Aorta (tissue), 5 donors: ENCODE measurements at regions not wholly inside any gene's neighbourhood (a gene's known extent, or its start where the extent isn't known, plus 50 kb on each side); places are given as distances from the start of the nearest gene placed in this dataset.

Experiments
- ATAC-seq: fragments of 200-7000 bp; cut with Tn5 transposase; one replicate; pipeline ENCODE4 v1.9.1; 2022; ENCODE audit warnings: moderate library complexity; ENCODE audit not compliant: low FRiP score
- DNase-seq, 2 donors: peaks; one replicate each; pipeline ENCODE4 v3.0.0-alpha.2; 2020
- H3K27ac ChIP-seq, 2 donors: one replicate each; pipeline ENCODE4 v1.5.1; 2013; ENCODE audit warnings: low read length in 2 of 2, mild to moderate bottlenecking in 2 of 2, moderate library complexity in 2 of 2, control low read depth in 1 of 2, inconsistent platforms in 1 of 2, low read depth in 1 of 2
- H3K27me3 ChIP-seq, 2 donors: one replicate each; pipeline ENCODE4 v1.6.1; 2013; ENCODE audit warnings: control low read depth in 1 of 2, low read length in 1 of 2, mild to moderate bottlenecking in 1 of 2, moderate library complexity in 1 of 2; ENCODE audit not compliant: insufficient read depth in 2 of 2, control insufficient read depth in 1 of 2
- H3K36me3 ChIP-seq, 2 donors: one replicate each; pipeline ENCODE4 v1.6.1; 2013; ENCODE audit warnings: control low read depth in 1 of 2, low read length in 1 of 2, mild to moderate bottlenecking in 1 of 2; ENCODE audit not compliant: insufficient read depth in 2 of 2, control insufficient read depth in 1 of 2
- H3K4me1 ChIP-seq, 2 donors: one replicate each; pipeline ENCODE4 v1.6.1; 2013; ENCODE audit warnings: low read length in 2 of 2, control low read depth in 1 of 2, mild to moderate bottlenecking in 1 of 2, moderate library complexity in 1 of 2; ENCODE audit not compliant: insufficient read depth in 2 of 2, control insufficient read depth in 1 of 2
- H3K4me3 ChIP-seq, 2 donors: one replicate each; pipeline ENCODE4 v1.5.1; 2013; ENCODE audit warnings: low read length in 2 of 2, control low read depth in 1 of 2, mild to moderate bottlenecking in 1 of 2
- H3K9me3 ChIP-seq: one replicate; pipeline ENCODE4 v1.6.1; 2013; ENCODE audit warnings: mild to moderate bottlenecking, low read length; ENCODE audit not compliant: control insufficient read depth
- WGBS, 2 donors: extraction: QIAGEN DNeasy Blood & Tissue Kit; methylation state at CpG; one replicate each; pipeline ENCODE4 v1.1.7; 2013; 5-methylcytosine and 5-hydroxymethylcytosine counted together
- intact Hi-C, 2 donors: fragments of 100-400 bp; cut with DNase I; formaldehyde crosslinking; loops; one replicate each; pipeline versions ENCODE4 v1.14.2 to v1.15.0; 2022
- donor health status: healthy with polysubstance abuse.
- donor health status: Bipolar disorder and iron deficiency.
- donor health status: DM: no; HTN: no; CAD: no.
- donor health status: DM: no; HTN: no; CAD: no.
- donor health status: DM: yes; HTN: yes; CAD: no.

- Histone ChIP-seq H3K4me1 (no peaks in the 10 kb centered on the region), H3K4me3 (no peak overlapping the region), H3K36me3 (no peaks in the 10 kb centered on the region), H3K27me3 (no peaks in the 10 kb centered on the region), H3K9me3 (no peaks in the 10 kb centered on the region), H3K27ac (no peak overlapping the region)
- DNase-seq (no peak), ATAC-seq (no peak)
- intact Hi-C loops: no loop called here
- 86% methylated on average over 8 of the region's 8 CpGs for WGBS, 2 donors
These were observed 863.4 kb upstream of the SOX11 start for GRCh38 chr2:4828682-4829374.

GRCh38 chr2:4831751-4832150 is 860.4 kb upstream of the SOX11 start:
- Histone ChIP-seq H3K36me3 (no peaks in the 10 kb centered on the region), H3K9me3 (no peaks in the 10 kb centered on the region), H3K4me1 (no peaks in the 10 kb centered on the region), H3K4me3 (no peak overlapping the region), H3K27me3 (no peaks in the 10 kb centered on the region), H3K27ac (no peak overlapping the region)
- ATAC-seq (no peak), DNase-seq (no peak)
- intact Hi-C loops: no loop called here

GRCh38 chr2:4832642-4833041 is 859.5 kb upstream of the SOX11 start:
- DNase-seq: no peak
- intact Hi-C loops: no loop called here
- ATAC-seq: no peak
- no peaks in the 10 kb centered on the region for H3K9me3 ChIP-seq
- no peak overlapping the region for H3K27ac ChIP-seq
- H3K4me3 ChIP-seq: no peak overlapping the region
- no peaks in the 10 kb centered on the region for H3K4me1 ChIP-seq
- 91 to 92% methylated on average over 5 of the region's 5 CpGs for WGBS, 2 donors
- no peaks in the 10 kb centered on the region for H3K36me3 ChIP-seq
- no peaks in the 10 kb centered on the region for H3K27me3 ChIP-seq

DNA sequence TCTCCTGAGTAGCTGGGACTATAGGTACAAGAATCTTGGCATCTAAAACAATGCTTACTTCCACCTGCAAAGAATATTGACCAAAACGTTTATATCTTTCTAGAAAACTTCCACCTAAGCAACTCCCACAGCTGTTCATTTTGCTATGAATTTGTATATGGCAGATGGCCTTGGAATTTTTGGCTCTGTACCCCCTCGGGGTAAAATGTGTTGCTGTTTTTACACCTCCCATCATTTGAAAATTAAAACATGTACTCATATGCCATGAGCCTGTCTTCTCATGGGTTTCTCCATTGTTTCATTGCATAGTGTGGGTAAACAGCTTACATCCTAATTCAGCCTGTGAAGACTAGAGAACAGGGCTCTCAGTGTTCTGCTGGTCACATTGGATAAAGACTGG is 853.6 kb upstream of the SOX11 start:
- WGBS, 2 donors: 66 to 75% methylated on average over 2 of the region's 2 CpGs
- DNase-seq (no peak), ATAC-seq (no peak)
- H3K4me3 ChIP-seq: no peak overlapping the region
- H3K4me1 ChIP-seq: no peaks in the 10 kb centered on the region
- no peaks in the 10 kb centered on the region for H3K27me3 ChIP-seq
- intact Hi-C loops: no loop called here
- no peak overlapping the region for H3K27ac ChIP-seq
- H3K9me3 ChIP-seq: no peaks in the 10 kb centered on the region
- H3K36me3 ChIP-seq: no peaks in the 10 kb centered on the region

DNA sequence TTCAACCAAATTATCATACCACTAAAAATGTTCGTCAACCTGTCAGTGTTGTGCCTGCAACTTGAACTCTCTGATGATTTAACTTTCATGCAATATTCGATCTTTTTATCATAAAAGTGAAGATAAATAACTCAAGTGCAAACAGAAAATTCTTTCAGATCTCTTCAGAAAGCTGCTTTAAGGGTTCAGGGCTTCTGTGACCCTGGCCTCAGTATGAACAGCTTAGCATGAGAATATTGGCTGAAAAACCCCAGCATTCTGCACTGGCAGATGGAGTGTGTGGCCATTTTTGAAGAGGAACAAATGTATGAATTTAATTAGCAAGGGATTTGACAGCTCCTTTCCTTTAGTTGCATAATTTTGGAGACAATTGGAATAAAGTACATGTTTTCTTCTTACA is 851.4 kb upstream of the SOX11 start:
- Histone ChIP-seq H3K36me3 (no peaks in the 10 kb centered on the region), H3K9me3 (no peaks in the 10 kb centered on the region), H3K27me3 (no peaks in the 10 kb centered on the region), H3K27ac (no peak overlapping the region), H3K4me3 (no peak overlapping the region), H3K4me1 (no peaks in the 10 kb centered on the region)
- ATAC-seq: no peak
- DNase-seq: no peak
- WGBS, 2 donors: 70 to 71% methylated on average over 2 of the region's 2 CpGs
- intact Hi-C loops: no loop called here

DNA sequence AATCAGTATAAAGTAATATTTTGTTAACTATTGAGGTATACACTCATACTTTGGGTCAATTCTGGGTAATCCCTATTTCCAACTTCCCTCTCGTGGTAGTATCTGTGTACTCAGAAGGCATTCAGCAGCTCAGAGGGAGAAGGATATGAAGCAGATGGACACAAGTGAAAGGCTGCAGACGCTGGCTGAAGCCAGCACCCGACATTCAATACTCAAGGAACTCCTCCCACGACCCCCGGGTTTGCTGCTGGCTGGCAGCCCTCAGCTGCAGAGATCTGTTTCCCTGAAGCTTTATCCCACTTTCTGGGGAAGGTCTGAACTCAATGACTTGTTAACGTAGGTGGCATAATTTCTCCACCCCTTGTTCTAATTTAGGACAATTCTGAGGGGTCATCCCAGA is 847.3 kb upstream of the SOX11 start:
- Histone ChIP-seq H3K9me3 (no peaks in the 10 kb centered on the region), H3K27ac (no peak overlapping the region), H3K4me1 (no peaks in the 10 kb centered on the region), H3K27me3 (no peaks in the 10 kb centered on the region), H3K4me3 (no peak overlapping the region), H3K36me3 (no peaks in the 10 kb centered on the region)
- intact Hi-C loops: no loop called here
- DNase-seq: no peak
- no peak for ATAC-seq
- WGBS, 2 donors: 37 to 49% methylated on average over 6 of the region's 6 CpGs

- DNase-seq (no peak), ATAC-seq (no peak)
- intact Hi-C loops: no loop called here
- H3K36me3 ChIP-seq: no peaks in the 10 kb centered on the region
- no peaks in the 10 kb centered on the region for H3K27me3 ChIP-seq
- no peaks in the 10 kb centered on the region for H3K4me1 ChIP-seq
- no peak overlapping the region for H3K27ac ChIP-seq
- H3K4me3 ChIP-seq: no peak overlapping the region
- no peaks in the 10 kb centered on the region for H3K9me3 ChIP-seq
- WGBS, 2 donors: 75 to 89% methylated on average over 3 of the region's 3 CpGs
These were observed 830.2 kb upstream of the SOX11 start for GRCh38 chr2:4862031-4862430.

GRCh38 chr2:4866198-4866597 is 826.0 kb upstream of the SOX11 start:
- no peaks in the 10 kb centered on the region for H3K4me1 ChIP-seq
- intact Hi-C loops: no loop called here
- no peaks in the 10 kb centered on the region for H3K27me3 ChIP-seq
- H3K9me3 ChIP-seq: no peaks in the 10 kb centered on the region
- ATAC-seq (no peak), DNase-seq (no peak)
- no peaks in the 10 kb centered on the region for H3K36me3 ChIP-seq
- no peak overlapping the region for H3K27ac ChIP-seq
- no peak overlapping the region for H3K4me3 ChIP-seq
- 93 to 94% methylated on average over 4 of the region's 4 CpGs for WGBS, 2 donors

DNA sequence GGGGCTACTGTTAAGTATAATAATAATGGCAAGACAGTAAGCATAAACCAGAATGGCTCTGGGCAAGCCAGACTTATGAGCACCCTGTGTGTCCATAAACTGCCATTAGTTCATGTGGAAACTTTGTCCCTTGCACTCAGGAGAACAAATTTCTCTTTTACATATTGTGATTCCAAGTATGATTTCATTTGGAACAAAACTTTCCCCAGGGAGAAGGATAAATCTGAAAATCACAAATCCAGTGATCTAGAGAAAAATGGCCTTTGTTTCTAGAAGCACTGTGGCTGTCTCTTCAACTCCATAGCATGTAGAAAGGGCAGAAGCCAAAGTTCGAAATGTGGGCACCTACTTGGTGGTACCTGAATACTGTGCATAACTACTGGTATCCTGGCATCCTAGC is 823.7 kb upstream of the SOX11 start:
- no peaks in the 10 kb centered on the region for H3K36me3 ChIP-seq
- no peak overlapping the region for H3K4me3 ChIP-seq
- intact Hi-C loops: no loop called here
- H3K27me3 ChIP-seq: no peaks in the 10 kb centered on the region
- no peaks in the 10 kb centered on the region for H3K9me3 ChIP-seq
- ATAC-seq: no peak
- WGBS, 2 donors: 55 to 61% methylated on average over 1 of the region's 1 CpG
- no peak for DNase-seq
- H3K4me1 ChIP-seq: no peaks in the 10 kb centered on the region
- no peak overlapping the region for H3K27ac ChIP-seq
